ENCODE measurements at regions not wholly inside any gene's neighbourhood (a gene's known extent, or its start where the extent isn't known, plus 50 kb on each side); places are given as distances from the start of the nearest gene placed in this dataset.

GRCh38 chr3:73719413-73719851 lies 94.7 kb upstream of the PDZRN3 start:
- TF ChIP-seq ATF3 (IDR thresholded peaks at IDR 0.05): no peak
- TF ChIP-seq RAD21 (IDR thresholded peaks at IDR 0.05): no peak
- no peak for TF ChIP-seq CTCF (IDR thresholded peaks at IDR 0.05; ENCODE audit: low read depth, low read length, missing input control)
- TF ChIP-seq YY1 (IDR thresholded peaks at IDR 0.05): no peak
- TF ChIP-seq TAF1 (conservative IDR thresholded peaks at IDR 0.05): no peak
- TF ChIP-seq FOXA1 (IDR thresholded peaks at IDR 0.05): no peak
- no peak for TF ChIP-seq EGR1 (IDR thresholded peaks at IDR 0.05; ENCODE audit: low read depth in 2 of 2)
- no peak for TF ChIP-seq MAX (IDR thresholded peaks at IDR 0.05)
- TF ChIP-seq HNF4G (IDR thresholded peaks at IDR 0.05): no peak
- no peak for TF ChIP-seq ZBTB33 (IDR thresholded peaks at IDR 0.05)
